HG03460 (cell line): ENCODE measurements at regions not wholly inside any gene's neighbourhood (a gene's known extent, or its start where the extent isn't known, plus 50 kb on each side); places are given as distances from the start of the nearest gene placed in this dataset.

ENCODE experiments used
- ATAC-seq: cut with Tn5 transposase; IDR thresholded peaks from one replicate; pipeline ENCODE4 v1.9.1; 2021; ENCODE audit not compliant: unreplicated experiment

GRCh38 chr16:82499302-82499701 is 127.5 kb upstream of the CDH13 start:
- no peak for ATAC-seq

- ATAC-seq = no peak
Measured at GRCh38 chr16:82497139-82497538, 129.6 kb upstream of the CDH13 start.

- no peak for ATAC-seq
Measured at GRCh38 chr16:82488460-82488859, 138.3 kb upstream of the CDH13 start.

GRCh38 chr16:82481455-82481854 is 145.3 kb upstream of the CDH13 start:
- no peak for ATAC-seq

GRCh38 chr16:82476786-82477185 is 150.0 kb upstream of the CDH13 start:
- no peak for ATAC-seq

GRCh38 chr16:82470620-82471152 is 156.1 kb upstream of the CDH13 start:
- ATAC-seq = no peak

- no peak for ATAC-seq
Measured at GRCh38 chr16:82470016-82470415, 156.8 kb upstream of the CDH13 start.

GRCh38 chr16:82464187-82464586 is 162.6 kb upstream of the CDH13 start:
- ATAC-seq = no peak

- no peak for ATAC-seq
Measured at GRCh38 chr16:82460766-82461165, 166.0 kb upstream of the CDH13 start.

- no peak for ATAC-seq
Measured at GRCh38 chr16:82459580-82460256, 167.1 kb upstream of the CDH13 start.

- ATAC-seq = peak; percentile 84
Measured at GRCh38 chr16:82456683-82457082, 170.1 kb upstream of the CDH13 start.

GRCh38 chr16:82454566-82454965 is 172.2 kb upstream of the CDH13 start:
- no peak for ATAC-seq

- ATAC-seq = no peak
Measured at GRCh38 chr16:82454152-82454551, 172.6 kb upstream of the CDH13 start.

GRCh38 chr16:82452004-82452756 is 174.6 kb upstream of the CDH13 start:
- ATAC-seq = no peak

- no peak for ATAC-seq
Measured at GRCh38 chr16:82451449-82451848, 175.3 kb upstream of the CDH13 start.

- no peak for ATAC-seq
Measured at GRCh38 chr16:82440336-82440735, 186.4 kb upstream of the CDH13 start.

GRCh38 chr16:82439678-82440293 is 187.0 kb upstream of the CDH13 start:
- ATAC-seq = no peak

GRCh38 chr16:82433042-82433441 is 193.7 kb upstream of the CDH13 start:
- no peak for ATAC-seq

- no peak for ATAC-seq
Measured at GRCh38 chr16:82432261-82432660, 194.5 kb upstream of the CDH13 start.

- ATAC-seq = no peak
Measured at GRCh38 chr16:82425661-82426060, 201.1 kb upstream of the CDH13 start.

- no peak for ATAC-seq
Measured at GRCh38 chr16:82421851-82422250, 204.9 kb upstream of the CDH13 start.

- ATAC-seq = no peak
Measured at GRCh38 chr16:82419332-82419731, 207.4 kb upstream of the CDH13 start.
